Neural cell (in vitro differentiated cells): ENCODE measurements at regions not wholly inside any gene's neighbourhood (a gene's known extent, or its start where the extent isn't known, plus 50 kb on each side); places are given as distances from the start of the nearest gene placed in this dataset.

ENCODE experiments used
- CTCF ChIP-seq: fragments of 450-650 bp; IDR thresholded peaks from 2 replicates; pipeline ENCODE4 v1.5.1; 2014; ENCODE audit warnings: antibody characterized with exemption, mild to moderate bottlenecking, moderate library complexity; ENCODE audit not compliant: poor library complexity, severe bottlenecking
- EP300 ChIP-seq: fragments of 450-650 bp; conservative IDR thresholded peaks from 2 replicates; pipeline ENCODE4 v1.6.1; 2014; ENCODE audit warnings: antibody characterized with exemption, mild to moderate bottlenecking, moderate library complexity; ENCODE audit not compliant: poor library complexity, severe bottlenecking
- EZH2 ChIP-seq: fragments of 200-600, 300-800 bp; shearing (Covaris generic), sonication (generic); IDR thresholded peaks from 2 replicates; pipeline ENCODE4 v1.6.1; 2014; ENCODE audit warnings: antibody characterized with exemption, low read length, borderline replicate concordance, mild to moderate bottlenecking; ENCODE audit not compliant: insufficient read depth, poor library complexity, severe bottlenecking
- MXI1 ChIP-seq: fragments of 450-650 bp; conservative IDR thresholded peaks from 2 replicates; pipeline ENCODE4 v1.6.1; 2014; ENCODE audit warnings: antibody characterized with exemption, mild to moderate bottlenecking; ENCODE audit not compliant: poor library complexity, severe bottlenecking
- POLR2AphosphoS5 ChIP-seq: IDR thresholded peaks from 2 replicates; pipeline ENCODE4 v1.6.1; 2012
- RAD21 ChIP-seq: fragments of 450-650 bp; conservative IDR thresholded peaks from 2 replicates; pipeline ENCODE4 v1.6.1; 2014; ENCODE audit warnings: antibody characterized with exemption, mild to moderate bottlenecking, moderate library complexity
- REST ChIP-seq: IDR thresholded peaks from 2 replicates; pipeline ENCODE4 v1.6.1; 2012; ENCODE audit warnings: borderline replicate concordance
- SMC3 ChIP-seq: fragments of 450-650 bp; conservative IDR thresholded peaks from 2 replicates; pipeline ENCODE4 v1.6.1; 2014; ENCODE audit warnings: antibody characterized with exemption, mild to moderate bottlenecking, moderate library complexity; ENCODE audit not compliant: poor library complexity
- TAF1 ChIP-seq: IDR thresholded peaks from 2 replicates; pipeline ENCODE4 v1.6.1; 2012; ENCODE audit warnings: low read depth

GRCh38 chr21:27647921-27648320 is 681.0 kb upstream of the ADAMTS5 start:
- no peak for TF ChIP-seq EZH2
- TF ChIP-seq EP300, result no peak
- TF ChIP-seq REST, result no peak
- no peak for TF ChIP-seq CTCF
- TF ChIP-seq RAD21, result no peak
- TF ChIP-seq TAF1, result no peak
- no peak for TF ChIP-seq POLR2AphosphoS5
- no peak for TF ChIP-seq MXI1
- no peak for TF ChIP-seq SMC3
